ENCODE measurements at regions not wholly inside any gene's neighbourhood (a gene's known extent, or its start where the extent isn't known, plus 50 kb on each side); places are given as distances from the start of the nearest gene placed in this dataset.

DNA sequence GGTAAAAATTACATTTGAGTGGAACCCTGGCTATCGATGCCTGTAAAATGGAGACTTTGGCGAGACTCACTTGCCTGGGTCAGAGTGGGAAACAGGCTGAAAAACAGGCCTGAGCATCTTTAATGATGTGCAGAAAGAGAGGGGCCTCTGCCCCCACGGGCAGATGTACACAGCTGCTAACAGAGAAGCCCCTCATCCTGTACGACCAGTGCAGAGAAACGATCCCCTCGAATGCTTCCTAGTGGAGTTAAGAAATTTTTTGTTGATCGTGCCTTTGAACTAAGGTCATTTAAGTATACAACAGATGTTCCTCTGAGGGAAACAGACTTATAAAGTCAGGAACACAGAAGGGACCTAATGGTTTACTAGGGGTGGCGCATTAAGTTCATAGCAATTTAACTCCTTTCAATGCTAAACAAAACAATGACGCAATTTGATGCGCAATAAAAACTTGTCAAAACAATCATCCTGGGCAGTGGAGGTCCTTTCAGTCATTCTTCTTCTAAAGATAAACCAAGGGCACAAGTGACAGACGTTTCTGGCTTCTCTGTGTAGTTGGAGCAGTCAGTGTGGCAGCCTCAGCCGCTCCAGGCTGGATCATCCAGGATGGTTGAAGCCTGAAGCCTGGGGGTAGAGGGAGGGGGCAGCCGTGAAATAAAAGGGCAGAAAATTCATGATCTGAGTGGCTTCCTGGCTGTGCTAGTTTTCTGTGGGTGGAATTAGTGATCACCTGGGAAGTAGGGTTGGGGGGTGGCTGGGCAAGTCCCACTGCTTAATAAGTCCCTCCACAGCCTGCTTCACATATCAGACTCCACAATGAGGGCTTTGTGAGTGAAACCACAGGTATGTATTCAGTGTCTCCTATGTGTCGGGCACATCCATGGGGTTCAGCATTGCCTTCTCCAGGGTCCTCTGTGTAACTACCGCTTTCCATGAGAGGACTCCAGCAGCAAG, 50.8 kb upstream of the MRPS22 start:
- FAIRE-seq (no peak), DNase-seq (ENCODE audit: insufficient read length) (no peak)
- TF ChIP-seq POLR2AphosphoS5 (IDR thresholded peaks at IDR 0.05; ENCODE audit: low read depth, low read length) (no peak), POLR2A (IDR thresholded peaks at IDR 0.05; ENCODE audit: low read depth, low read length) (no peak), TAF1 (IDR thresholded peaks at IDR 0.05; ENCODE audit: borderline replicate concordance, low read depth, low read length) (no peak)

- DNase-seq (ENCODE audit: insufficient read length) (no peak), FAIRE-seq (no peak)
- TF ChIP-seq POLR2AphosphoS5 (IDR thresholded peaks at IDR 0.05; ENCODE audit: low read depth, low read length) (no peak), POLR2A (IDR thresholded peaks at IDR 0.05; ENCODE audit: low read depth, low read length) (no peak), TAF1 (IDR thresholded peaks at IDR 0.05; ENCODE audit: borderline replicate concordance, low read depth, low read length) (no peak)
These were observed 50.2 kb upstream of the MRPS22 start for GRCh38 chr3:139293665-139294023.

All from GM12892 (cell line).